Lower lobe of right lung (tissue), 2 donors: ENCODE measurements at regions not wholly inside any gene's neighbourhood (a gene's known extent, or its start where the extent isn't known, plus 50 kb on each side); places are given as distances from the start of the nearest gene placed in this dataset.

ENCODE experiments used
- ATAC-seq, 2 donors: fragments of 200-7000 bp; cut with Tn5 transposase; one replicate each; pipeline ENCODE4 v1.9.1; 2020 to 2022; ENCODE audit warnings: mild to moderate bottlenecking in 2 of 2, moderate library complexity in 2 of 2
- DNase-seq: peaks from one replicate; pipeline ENCODE4 v3.0.0-alpha.2; 2020
- H3K27ac ChIP-seq: fragments of 200-600 bp; one replicate; pipeline ENCODE4 v1.8.0; 2022
- H3K27me3 ChIP-seq: fragments of 200-600 bp; one replicate; pipeline ENCODE4 v1.8.0; 2022; ENCODE audit warnings: low read depth
- H3K36me3 ChIP-seq: fragments of 200-600 bp; one replicate; pipeline ENCODE4 v1.8.0; 2022; ENCODE audit warnings: mild to moderate bottlenecking
- H3K4me1 ChIP-seq: fragments of 200-600 bp; one replicate; pipeline ENCODE4 v1.8.0; 2022
- H3K4me3 ChIP-seq: fragments of 200-600 bp; one replicate; pipeline ENCODE4 v1.8.0; 2022; ENCODE audit warnings: mild to moderate bottlenecking
- H3K9me3 ChIP-seq: fragments of 200-600 bp; one replicate; pipeline ENCODE4 v1.8.0; 2022
- CTCF ChIP-seq: fragments of 200-600 bp; IDR thresholded peaks from one replicate; pipeline ENCODE4 v1.8.0; 2022; ENCODE audit warnings: antibody characterized with exemption, mild to moderate bottlenecking
- intact Hi-C: fragments of 100-400 bp; cut with DNase I; formaldehyde crosslinking; loops from one replicate; pipeline ENCODE4 v1.11.0; 2022
- donor health status: DM: no; HTN: yes; CAD: no; lungs with severe emphysema.

DNA sequence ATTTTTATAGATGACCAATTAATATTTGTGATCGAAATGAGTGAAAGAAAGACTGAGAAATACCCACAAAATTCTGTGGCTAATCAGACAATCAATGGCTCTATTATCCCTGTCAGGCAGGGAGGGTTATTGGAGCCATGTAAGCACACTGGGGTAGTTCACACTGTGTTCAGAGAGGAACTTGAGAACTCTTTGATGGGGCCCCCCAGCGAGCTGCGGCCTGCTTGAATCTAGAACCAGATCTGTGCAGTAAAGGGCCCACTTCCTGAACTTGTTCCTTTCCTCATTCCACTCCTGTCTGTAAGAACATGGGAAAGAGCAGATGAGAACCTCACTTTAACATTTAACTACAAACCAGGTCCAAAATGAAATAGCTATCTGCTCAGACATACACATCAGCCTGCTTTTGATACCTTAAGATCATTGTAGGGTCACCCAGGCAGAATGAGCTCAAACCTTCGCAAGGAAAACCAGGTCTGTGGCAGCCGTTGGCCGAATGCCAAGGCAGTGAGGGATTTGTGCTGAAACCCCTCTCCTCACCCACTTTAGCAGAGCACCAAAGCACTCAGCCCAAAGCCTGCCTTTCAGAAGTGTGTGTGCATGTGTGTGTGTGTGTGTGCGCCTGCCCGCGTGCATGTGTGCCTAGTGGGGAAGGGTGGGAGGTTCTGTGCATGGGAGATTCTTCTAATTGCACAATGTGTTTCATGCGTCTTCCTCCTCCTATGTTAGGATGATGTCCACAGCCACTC is 365.6 kb upstream of the MGMT start:
- Histone ChIP-seq H3K27me3 (no peaks in the 10 kb centered on the region), H3K36me3 (no peaks in the 10 kb centered on the region), H3K4me1 (peaks cover 36% of the 10 kb centered on the region), H3K27ac (no peak overlapping the region), H3K9me3 (no peaks in the 10 kb centered on the region), H3K4me3 (no peak overlapping the region)
- intact Hi-C loops, result no loop called here
- DNase-seq (no peak), ATAC-seq (no peak)
- no peak for TF ChIP-seq CTCF

DNA sequence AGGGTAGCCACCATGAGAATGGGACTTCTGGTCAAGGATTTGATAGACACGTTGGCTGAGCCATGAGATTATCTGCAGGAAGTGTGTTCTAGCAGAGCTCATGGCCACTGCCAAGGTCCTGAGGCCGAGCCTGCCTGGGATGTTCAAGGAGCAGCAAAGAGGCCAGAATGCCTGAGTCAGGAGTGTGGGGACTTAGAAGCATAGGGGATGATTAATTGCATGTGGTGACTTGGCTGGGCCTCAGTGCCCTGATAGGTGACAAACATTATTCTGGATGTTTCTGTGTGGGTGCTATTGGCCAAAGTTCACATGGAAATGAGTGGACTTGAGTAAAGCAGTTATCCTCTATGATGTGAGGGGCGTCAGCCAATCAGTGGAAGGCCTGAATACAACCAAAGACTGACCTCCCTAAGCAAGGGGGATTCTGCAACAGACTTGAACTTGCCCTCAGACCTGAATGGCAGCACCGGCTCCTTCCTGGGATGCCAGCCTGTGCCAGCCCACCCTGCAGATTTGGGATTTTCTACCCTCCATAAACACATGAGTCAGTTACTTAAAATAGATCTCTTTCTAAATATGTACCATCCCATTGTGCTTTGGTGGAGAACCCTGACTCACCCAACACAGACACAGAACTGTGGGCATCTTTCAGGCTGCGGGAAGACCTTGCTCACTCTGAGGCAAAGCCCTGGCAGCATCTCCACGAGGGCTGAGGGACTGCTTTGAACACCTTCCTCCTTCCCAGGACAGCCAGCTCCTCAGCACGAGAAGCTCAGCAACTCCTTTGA is 363.9 kb upstream of the MGMT start:
- H3K27ac ChIP-seq, result no peak overlapping the region
- no peaks in the 10 kb centered on the region for H3K36me3 ChIP-seq
- DNase-seq, result no peak
- peaks cover 22% of the 10 kb centered on the region for H3K4me1 ChIP-seq
- H3K4me3 ChIP-seq, result no peak overlapping the region
- intact Hi-C loops, result no loop called here
- ATAC-seq, result no peak
- no peaks in the 10 kb centered on the region for H3K9me3 ChIP-seq
- no peaks in the 10 kb centered on the region for H3K27me3 ChIP-seq
- no peak for TF ChIP-seq CTCF

DNA sequence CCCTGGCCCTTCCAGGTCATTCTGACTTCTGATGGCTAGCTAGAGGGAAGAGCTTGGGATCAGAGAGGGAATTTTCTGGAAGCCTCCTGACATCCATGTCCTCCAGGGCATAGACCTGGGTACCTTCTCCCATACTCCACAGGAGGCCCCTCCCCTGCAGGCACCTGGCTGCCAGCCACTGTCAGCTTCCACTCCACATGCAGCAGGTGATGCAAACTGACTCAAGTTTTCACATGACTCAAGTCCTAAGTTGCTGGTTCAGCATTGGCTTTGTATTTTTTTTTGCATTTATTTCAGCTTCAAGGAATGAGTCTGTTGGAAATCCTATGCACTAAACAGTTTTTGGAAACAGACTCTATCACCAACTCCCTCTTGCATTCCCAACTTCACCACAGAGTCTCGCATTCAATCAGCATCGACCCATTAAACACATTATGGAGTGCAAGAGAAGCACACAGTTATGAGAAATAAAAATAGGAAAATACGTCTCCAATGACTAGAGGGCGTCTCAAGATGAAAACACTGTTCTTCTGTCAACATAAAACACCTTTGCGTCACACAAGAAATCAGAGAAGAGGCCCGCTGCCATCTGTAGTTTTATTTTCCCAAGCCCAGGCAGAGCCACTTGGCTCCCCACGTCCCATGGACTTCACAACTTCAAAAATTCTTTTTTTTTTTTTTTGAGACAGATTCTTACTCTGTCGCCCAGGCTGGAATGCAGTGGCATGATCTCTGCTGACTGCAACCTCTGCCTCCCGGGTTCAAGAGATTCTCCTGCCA is 362.6 kb upstream of the MGMT start:
- Histone ChIP-seq H3K27me3 (no peaks in the 10 kb centered on the region), H3K27ac (peak overlapping the region; percentile 22), H3K9me3 (no peaks in the 10 kb centered on the region), H3K4me3 (no peak overlapping the region), H3K4me1 (peaks cover 22% of the 10 kb centered on the region), H3K36me3 (no peaks in the 10 kb centered on the region)
- no peak for TF ChIP-seq CTCF
- DNase-seq (no peak), ATAC-seq (no peak)
- intact Hi-C loops, result no loop called here

- Histone ChIP-seq H3K27me3 (no peaks in the 10 kb centered on the region), H3K4me1 (peaks cover 22% of the 10 kb centered on the region), H3K9me3 (no peaks in the 10 kb centered on the region), H3K4me3 (no peak overlapping the region), H3K27ac (peak overlapping the region; percentile 22), H3K36me3 (no peaks in the 10 kb centered on the region)
- intact Hi-C loops, result no loop called here
- DNase-seq (no peak), ATAC-seq (no peak)
- no peak for TF ChIP-seq CTCF
Observed at GRCh38 chr10:129105266-129105665, 361.8 kb upstream of the MGMT start.

GRCh38 chr10:129106314-129106713 is 360.7 kb upstream of the MGMT start:
- Histone ChIP-seq H3K4me1 (peaks cover 22% of the 10 kb centered on the region), H3K27me3 (no peaks in the 10 kb centered on the region), H3K27ac (no peak overlapping the region), H3K9me3 (no peaks in the 10 kb centered on the region), H3K36me3 (no peaks in the 10 kb centered on the region), H3K4me3 (no peak overlapping the region)
- intact Hi-C loops, result no loop called here
- no peak for TF ChIP-seq CTCF
- ATAC-seq (no peak), DNase-seq (no peak)
